H1 (cell line): ENCODE measurements at regions not wholly inside any gene's neighbourhood (a gene's known extent, or its start where the extent isn't known, plus 50 kb on each side); places are given as distances from the start of the nearest gene placed in this dataset.

Experiments used
- BCL11A ChIP-seq, 2 experiments: IDR thresholded peaks; one replicate each; pipeline ENCODE4 v1.6.1; 2011; ENCODE audit warnings: low read depth in 2 of 2, low read length in 2 of 2, mild to moderate bottlenecking in 2 of 2
- CTBP2 ChIP-seq: IDR thresholded peaks from 2 replicates; pipeline ENCODE4 v1.7.0; 2011; ENCODE audit warnings: borderline replicate concordance, mild to moderate bottlenecking, moderate library complexity, mixed read lengths, low read length; ENCODE audit not compliant: insufficient read depth, insufficient read length
- NANOG ChIP-seq: IDR thresholded peaks from 2 replicates; pipeline ENCODE4 v1.6.1; 2011; ENCODE audit warnings: low read length, low read depth, mild to moderate bottlenecking, inconsistent platforms; ENCODE audit not compliant: insufficient read depth, poor library complexity, severe bottlenecking
- RBBP5 ChIP-seq: IDR thresholded peaks from 2 replicates; pipeline ENCODE4 v1.7.1; 2012; ENCODE audit warnings: low read depth, mild to moderate bottlenecking, inconsistent platforms, low read length, moderate library complexity, borderline replicate concordance
- RNF2 ChIP-seq: fragments of 200-900, 300-1000 bp; sonication (generic); IDR thresholded peaks from 2 replicates; pipeline ENCODE4 v1.7.1; 2016; ENCODE audit warnings: borderline replicate concordance, low read depth, mild to moderate bottlenecking, antibody characterized with exemption, low read length; ENCODE audit not compliant: poor library complexity, severe bottlenecking; ENCODE audit errors: missing control alignments
- SUZ12 ChIP-seq: fragments of 200-600 bp; sonication (generic); IDR thresholded peaks from 2 replicates; pipeline ENCODE4 v1.6.1; 2012; ENCODE audit warnings: mild to moderate bottlenecking, inconsistent platforms, low read length, moderate library complexity, mixed read lengths

- TF ChIP-seq CTBP2, result no peak
- TF ChIP-seq BCL11A (IDR thresholded peaks at IDR 0.05; ENCODE audit: low read depth in 2 of 2, low read length in 2 of 2), result no peak
- TF ChIP-seq NANOG, result no peak
- TF ChIP-seq RNF2, result no peak
- no peak for TF ChIP-seq RBBP5
- no peak for TF ChIP-seq SUZ12
Measured at GRCh38 chr6:41451039-41451438, 95.1 kb upstream of the FOXP4 start (continued).
